Loucy (cell line): ENCODE measurements at regions not wholly inside any gene's neighbourhood (a gene's known extent, or its start where the extent isn't known, plus 50 kb on each side); places are given as distances from the start of the nearest gene placed in this dataset.
"Not testable (repeated sequence)": the region's sequence is repeated elsewhere in the genome, so short reads cannot be mapped to it uniquely, and the experiment has no call there.

ENCODE experiments used
- H2AFZ ChIP-seq: fragments of 200-600 bp; sonication (generic); 2 replicates; pipeline ENCODE4 v1.6.0; 2016; ENCODE audit warnings: antibody characterized with exemption, mild to moderate bottlenecking, low read length, moderate library complexity
- H3F3A ChIP-seq: fragments of 200-600 bp; 2 replicates; pipeline ENCODE4 v1.6.0; 2016; ENCODE audit warnings: antibody characterized with exemption, low read depth, mild to moderate bottlenecking
- H3K27me3 ChIP-seq: fragments of 200-600 bp; sonication (generic); 2 replicates; pipeline ENCODE4 v1.6.1; 2014; ENCODE audit warnings: low read length, mild to moderate bottlenecking; ENCODE audit not compliant: insufficient read depth, poor library complexity, severe bottlenecking
- H3K36me3 ChIP-seq: fragments of 200-600 bp; sonication (generic); 2 replicates; pipeline ENCODE4 v1.6.1; 2016; ENCODE audit warnings: low read length; ENCODE audit not compliant: insufficient read depth
- H3K4me1 ChIP-seq: fragments of 200-600 bp; sonication (generic); 2 replicates; pipeline ENCODE4 v1.5.1; 2014; ENCODE audit warnings: low read length, mild to moderate bottlenecking; ENCODE audit not compliant: insufficient read depth, poor library complexity, severe bottlenecking
- H3K4me2 ChIP-seq: fragments of 200-600 bp; sonication (generic); 2 replicates; pipeline ENCODE4 v1.6.0; 2014; ENCODE audit warnings: antibody characterized with exemption, low read length, low read depth, mild to moderate bottlenecking; ENCODE audit not compliant: poor library complexity, severe bottlenecking
- H3K4me3 ChIP-seq: fragments of 200-600 bp; sonication (generic); 2 replicates; pipeline ENCODE4 v1.5.1; 2014; ENCODE audit warnings: low read length, mild to moderate bottlenecking, mixed read lengths; ENCODE audit not compliant: poor library complexity, severe bottlenecking
- H3K79me2 ChIP-seq: fragments of 200-600 bp; sonication (generic); 2 replicates; pipeline ENCODE4 v1.6.1; 2014; ENCODE audit warnings: low read length; ENCODE audit not compliant: insufficient read depth
- H3K9ac ChIP-seq: fragments of 200-600 bp; sonication (generic); 2 replicates; pipeline ENCODE4 v1.6.0; 2014; ENCODE audit warnings: mild to moderate bottlenecking, low read depth, low read length, moderate library complexity; ENCODE audit not compliant: poor library complexity, severe bottlenecking
- H3K9me2 ChIP-seq: fragments of 200-600 bp; sonication (generic); replicated peaks from 2 replicates; pipeline ENCODE4 v1.6.1; 2016; ENCODE audit warnings: low read depth, low read length, mixed read lengths
- H3K9me3 ChIP-seq: fragments of 200-600 bp; sonication (generic); 2 replicates; pipeline ENCODE4 v1.6.1; 2014; ENCODE audit warnings: mild to moderate bottlenecking, antibody characterized with exemption, low read length, low read depth; ENCODE audit not compliant: insufficient read depth
- H4K20me1 ChIP-seq: fragments of 200-600 bp; sonication (generic); 2 replicates; pipeline ENCODE4 v1.6.0; 2014; ENCODE audit warnings: antibody characterized with exemption, low read length, mild to moderate bottlenecking; ENCODE audit not compliant: insufficient read depth, poor library complexity, severe bottlenecking
- EZH2phosphoT487 ChIP-seq: fragments of 200-600 bp; IDR thresholded peaks from 2 replicates; pipeline ENCODE4 v1.6.1; 2018; ENCODE audit warnings: antibody characterized with exemption, mild to moderate bottlenecking, moderate library complexity, borderline replicate concordance
- TF ChIP-seq, protein P1 (sequence below): fragments of 200-600 bp; sonication (generic); conservative IDR thresholded peaks from 2 replicates; pipeline ENCODE4 v1.5.1; 2014; ENCODE audit warnings: mild to moderate bottlenecking, antibody characterized with exemption, low read length

DNA sequence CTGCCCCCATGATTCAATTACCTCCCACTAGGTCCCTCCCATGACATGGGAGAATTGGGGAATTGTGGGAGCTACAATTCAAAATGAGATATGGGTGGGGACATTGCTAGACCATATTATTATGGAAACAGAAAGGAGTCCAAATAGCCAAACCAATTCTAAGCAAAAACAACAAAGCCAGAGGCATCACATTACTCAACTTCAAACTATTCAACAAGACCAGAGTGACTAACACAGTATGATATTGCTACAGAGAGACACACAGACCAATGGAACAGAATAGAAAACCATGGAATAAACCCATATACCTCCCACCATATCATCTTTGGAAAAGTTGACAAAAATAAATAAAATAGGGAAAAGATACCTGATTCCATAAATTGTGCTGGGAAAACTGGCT, 710.5 kb upstream of the CDH9 start:
- no peak overlapping the region for H2AFZ ChIP-seq
- no peak overlapping the region for H3K9ac ChIP-seq
- no peaks in the 10 kb centered on the region for H3K27me3 ChIP-seq
- TF ChIP-seq, protein P1, sequence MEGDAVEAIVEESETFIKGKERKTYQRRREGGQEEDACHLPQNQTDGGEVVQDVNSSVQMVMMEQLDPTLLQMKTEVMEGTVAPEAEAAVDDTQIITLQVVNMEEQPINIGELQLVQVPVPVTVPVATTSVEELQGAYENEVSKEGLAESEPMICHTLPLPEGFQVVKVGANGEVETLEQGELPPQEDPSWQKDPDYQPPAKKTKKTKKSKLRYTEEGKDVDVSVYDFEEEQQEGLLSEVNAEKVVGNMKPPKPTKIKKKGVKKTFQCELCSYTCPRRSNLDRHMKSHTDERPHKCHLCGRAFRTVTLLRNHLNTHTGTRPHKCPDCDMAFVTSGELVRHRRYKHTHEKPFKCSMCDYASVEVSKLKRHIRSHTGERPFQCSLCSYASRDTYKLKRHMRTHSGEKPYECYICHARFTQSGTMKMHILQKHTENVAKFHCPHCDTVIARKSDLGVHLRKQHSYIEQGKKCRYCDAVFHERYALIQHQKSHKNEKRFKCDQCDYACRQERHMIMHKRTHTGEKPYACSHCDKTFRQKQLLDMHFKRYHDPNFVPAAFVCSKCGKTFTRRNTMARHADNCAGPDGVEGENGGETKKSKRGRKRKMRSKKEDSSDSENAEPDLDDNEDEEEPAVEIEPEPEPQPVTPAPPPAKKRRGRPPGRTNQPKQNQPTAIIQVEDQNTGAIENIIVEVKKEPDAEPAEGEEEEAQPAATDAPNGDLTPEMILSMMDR: no peak
- TF ChIP-seq EZH2phosphoT487: no peak
- H3K4me3 ChIP-seq: no peak overlapping the region
- H3K9me2 ChIP-seq: no peaks in the 10 kb centered on the region
- no peaks in the 10 kb centered on the region for H3K4me1 ChIP-seq
- H3K36me3 ChIP-seq: no peaks in the 10 kb centered on the region
- no peaks in the 10 kb centered on the region for H3F3A ChIP-seq
- no peaks in the 10 kb centered on the region for H4K20me1 ChIP-seq
- H3K9me3 ChIP-seq: no peaks in the 10 kb centered on the region
- no peak overlapping the region for H3K4me2 ChIP-seq
- no peaks in the 10 kb centered on the region for H3K79me2 ChIP-seq

DNA sequence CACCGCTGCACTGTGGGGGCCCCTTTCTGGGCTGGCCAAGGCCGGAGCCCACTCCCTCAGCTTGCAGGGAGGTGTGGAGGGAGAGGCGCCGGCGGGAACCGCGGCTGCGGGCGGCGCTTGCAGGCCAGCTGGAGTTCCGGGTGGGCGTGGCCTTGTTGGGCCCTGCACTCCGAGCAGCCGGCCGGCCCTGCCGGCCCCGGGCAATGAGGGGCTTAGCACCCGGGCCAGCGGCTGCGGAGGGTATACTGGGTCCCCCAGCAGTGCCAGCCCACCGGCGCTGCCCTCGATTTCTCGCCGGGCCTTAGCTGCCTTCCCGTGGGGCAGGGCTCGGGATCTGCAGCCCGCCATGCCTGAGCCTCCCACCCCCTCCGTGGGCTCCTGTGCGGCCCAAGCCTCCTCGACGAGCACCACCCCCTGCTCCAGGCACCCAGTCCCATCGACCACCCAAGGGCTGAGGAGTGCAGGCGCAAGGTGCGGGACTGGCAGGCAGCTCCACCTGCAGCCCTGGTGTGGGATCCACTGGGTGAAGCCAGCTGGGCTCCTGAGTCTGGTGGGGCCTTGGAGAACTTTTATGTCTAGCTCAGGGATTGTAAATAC, 705.1 kb upstream of the CDH9 start:
- not testable (repeated sequence) for H3F3A ChIP-seq, H2AFZ ChIP-seq, H3K27me3 ChIP-seq, H3K9ac ChIP-seq, H3K9me2 ChIP-seq, H3K36me3 ChIP-seq, H3K79me2 ChIP-seq, H3K9me3 ChIP-seq, H3K4me1 ChIP-seq, H3K4me3 ChIP-seq, H4K20me1 ChIP-seq, H3K4me2 ChIP-seq

DNA sequence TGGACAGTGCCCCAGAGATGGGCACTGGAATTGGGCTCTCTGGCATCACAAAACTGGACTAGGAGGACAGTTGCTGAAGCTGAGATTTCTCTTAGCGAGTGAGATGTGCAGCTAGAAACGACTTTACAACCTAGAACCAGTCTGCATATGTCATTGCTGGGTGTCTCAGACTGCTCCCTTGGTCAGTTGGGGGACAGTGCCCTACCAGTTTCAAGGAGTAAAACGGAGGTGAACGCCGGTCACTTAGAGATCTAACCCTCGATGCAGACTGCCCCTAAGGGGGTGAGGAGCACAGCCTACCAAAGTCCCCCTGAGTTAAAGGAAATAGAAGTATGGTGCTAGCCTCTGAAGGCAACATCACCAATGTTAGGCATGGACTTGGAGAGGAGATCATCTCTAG, 704.4 kb upstream of the CDH9 start:
- no peaks in the 10 kb centered on the region for H3F3A ChIP-seq
- H3K4me2 ChIP-seq: no peak overlapping the region
- TF ChIP-seq EZH2phosphoT487: no peak
- TF ChIP-seq, protein P1: no peak
- no peaks in the 10 kb centered on the region for H3K79me2 ChIP-seq
- no peak overlapping the region for H2AFZ ChIP-seq
- H3K9ac ChIP-seq: no peak overlapping the region
- no peak overlapping the region for H3K4me3 ChIP-seq
- H3K36me3 ChIP-seq: no peaks in the 10 kb centered on the region
- H4K20me1 ChIP-seq: no peaks in the 10 kb centered on the region
- H3K9me3 ChIP-seq: no peaks in the 10 kb centered on the region
- H3K9me2 ChIP-seq: no peaks in the 10 kb centered on the region
- H3K4me1 ChIP-seq: no peaks in the 10 kb centered on the region
- no peaks in the 10 kb centered on the region for H3K27me3 ChIP-seq

DNA sequence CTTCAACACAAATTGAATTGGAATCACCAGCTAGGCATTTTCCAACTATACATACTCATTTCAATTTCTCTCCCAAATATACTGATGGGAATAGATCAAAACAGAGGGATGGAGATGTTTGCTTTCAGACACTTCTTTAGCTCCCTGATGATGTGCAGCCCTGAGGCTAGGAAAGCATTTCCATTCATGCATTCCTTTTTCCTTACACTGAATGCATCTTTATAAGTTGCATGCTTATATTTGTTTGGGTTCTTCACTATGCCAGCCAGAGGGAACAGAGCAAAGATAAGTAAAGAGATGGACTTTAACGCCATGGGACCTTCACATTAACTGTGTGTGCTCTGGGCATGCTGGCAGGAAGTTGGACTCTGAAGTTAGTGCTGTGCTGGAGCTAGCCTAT, 696.5 kb upstream of the CDH9 start:
- H3F3A ChIP-seq: no peaks in the 10 kb centered on the region
- TF ChIP-seq, protein P1: no peak
- no peak overlapping the region for H3K9ac ChIP-seq
- H3K79me2 ChIP-seq: no peaks in the 10 kb centered on the region
- H4K20me1 ChIP-seq: no peaks in the 10 kb centered on the region
- H3K4me3 ChIP-seq: no peak overlapping the region
- no peaks in the 10 kb centered on the region for H3K9me2 ChIP-seq
- no peaks in the 10 kb centered on the region for H3K4me1 ChIP-seq
- H3K4me2 ChIP-seq: no peak overlapping the region
- H3K27me3 ChIP-seq: no peaks in the 10 kb centered on the region
- H2AFZ ChIP-seq: no peak overlapping the region
- H3K9me3 ChIP-seq: 0 out of 2 replicates have a peak, but pooled peaks cover 3% of the 10 kb centered on the region
- H3K36me3 ChIP-seq: no peaks in the 10 kb centered on the region
